ENCODE measurements at regions not wholly inside any gene's neighbourhood (a gene's known extent, or its start where the extent isn't known, plus 50 kb on each side); places are given as distances from the start of the nearest gene placed in this dataset.

DNA sequence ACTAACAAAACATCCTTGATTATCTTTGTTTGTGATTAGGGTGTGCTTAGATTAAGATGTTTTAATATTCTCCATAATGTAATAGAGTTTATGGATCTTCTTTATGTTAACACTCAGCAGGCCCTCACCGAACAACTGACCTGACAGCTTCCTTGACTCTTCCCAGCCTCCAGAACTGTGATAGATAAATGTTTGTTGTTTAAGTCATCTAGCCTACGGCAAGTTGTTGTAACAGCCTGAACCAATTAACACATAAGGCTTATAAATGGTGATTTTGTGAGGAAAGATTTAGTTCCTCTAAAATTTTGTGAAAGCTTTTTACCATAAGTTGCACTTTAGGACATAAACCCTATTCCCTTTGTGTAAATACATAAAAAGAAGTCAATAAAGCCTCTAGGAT, 156.5 kb upstream of the DCN start:
- no peak overlapping the region for H3K27ac ChIP-seq
- TF ChIP-seq, protein P1, sequence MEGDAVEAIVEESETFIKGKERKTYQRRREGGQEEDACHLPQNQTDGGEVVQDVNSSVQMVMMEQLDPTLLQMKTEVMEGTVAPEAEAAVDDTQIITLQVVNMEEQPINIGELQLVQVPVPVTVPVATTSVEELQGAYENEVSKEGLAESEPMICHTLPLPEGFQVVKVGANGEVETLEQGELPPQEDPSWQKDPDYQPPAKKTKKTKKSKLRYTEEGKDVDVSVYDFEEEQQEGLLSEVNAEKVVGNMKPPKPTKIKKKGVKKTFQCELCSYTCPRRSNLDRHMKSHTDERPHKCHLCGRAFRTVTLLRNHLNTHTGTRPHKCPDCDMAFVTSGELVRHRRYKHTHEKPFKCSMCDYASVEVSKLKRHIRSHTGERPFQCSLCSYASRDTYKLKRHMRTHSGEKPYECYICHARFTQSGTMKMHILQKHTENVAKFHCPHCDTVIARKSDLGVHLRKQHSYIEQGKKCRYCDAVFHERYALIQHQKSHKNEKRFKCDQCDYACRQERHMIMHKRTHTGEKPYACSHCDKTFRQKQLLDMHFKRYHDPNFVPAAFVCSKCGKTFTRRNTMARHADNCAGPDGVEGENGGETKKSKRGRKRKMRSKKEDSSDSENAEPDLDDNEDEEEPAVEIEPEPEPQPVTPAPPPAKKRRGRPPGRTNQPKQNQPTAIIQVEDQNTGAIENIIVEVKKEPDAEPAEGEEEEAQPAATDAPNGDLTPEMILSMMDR (conservative IDR thresholded peaks at IDR 0.05) = no peak
- no peak for TF ChIP-seq ZFX (IDR thresholded peaks at IDR 0.05)

DNA sequence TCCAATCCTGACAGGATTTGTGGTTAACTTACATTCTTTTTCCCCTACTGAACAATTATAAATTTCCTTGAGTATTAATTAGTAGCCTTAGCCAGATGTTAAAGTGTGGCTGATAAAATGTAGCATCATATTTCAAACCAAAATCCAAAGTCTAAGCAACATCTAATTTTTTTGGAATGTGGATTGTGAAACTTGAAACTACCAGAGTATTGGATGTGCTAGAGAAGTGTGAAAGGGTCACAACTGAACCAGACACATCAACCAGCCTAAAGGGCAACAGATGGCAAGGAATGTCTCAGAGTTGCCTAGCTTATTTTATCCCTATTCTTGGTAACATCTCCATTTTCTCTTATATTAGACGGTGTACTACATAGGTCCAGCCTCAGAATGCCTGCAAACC, 153.1 kb upstream of the DCN start:
- H3K27ac ChIP-seq = no peak overlapping the region
- TF ChIP-seq, protein P1 (conservative IDR thresholded peaks at IDR 0.05) = no peak
- no peak for TF ChIP-seq ZFX (IDR thresholded peaks at IDR 0.05)

DNA sequence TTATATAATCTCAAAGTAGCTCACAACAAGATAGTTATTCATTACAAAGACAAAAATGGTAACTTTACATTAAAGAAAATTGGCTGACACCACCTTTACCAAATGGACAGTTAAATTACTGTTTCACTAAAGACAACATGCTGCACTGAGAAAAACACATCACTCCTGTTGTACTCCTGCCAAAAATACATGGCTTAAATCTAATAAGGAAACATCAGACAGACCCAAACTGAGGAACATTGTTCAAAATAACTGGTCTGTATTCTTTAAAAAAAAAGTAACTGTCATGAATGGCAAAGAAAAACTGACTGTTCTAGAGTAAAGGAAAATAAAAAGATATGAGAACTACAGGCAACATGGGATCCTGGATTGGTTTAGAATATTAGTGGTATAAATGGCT, 151.3 kb upstream of the DCN start:
- TF ChIP-seq, protein P1 (conservative IDR thresholded peaks at IDR 0.05) = no peak
- no peak for TF ChIP-seq ZFX (IDR thresholded peaks at IDR 0.05)
- no peak overlapping the region for H3K27ac ChIP-seq

DNA sequence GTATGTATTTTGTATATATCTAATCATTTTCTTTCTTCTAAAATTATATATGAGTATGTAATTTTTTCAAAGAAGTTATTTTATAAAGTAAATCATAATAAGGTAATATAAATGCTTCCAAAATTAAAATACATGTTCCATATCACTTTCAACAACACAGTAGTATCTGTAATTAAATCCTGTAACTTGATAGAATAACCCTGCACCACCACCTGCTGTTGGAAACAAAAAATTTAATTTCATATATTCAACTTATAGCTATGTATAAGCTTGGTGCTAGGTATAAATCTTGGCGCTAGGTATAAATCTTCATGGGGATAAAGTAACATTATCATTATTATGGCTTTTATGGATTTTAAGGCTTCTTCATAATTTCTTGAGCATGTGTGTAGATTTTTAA, 149.7 kb upstream of the DCN start:
- no peak overlapping the region for H3K27ac ChIP-seq
- TF ChIP-seq ZFX (IDR thresholded peaks at IDR 0.05) = no peak
- TF ChIP-seq, protein P1 (conservative IDR thresholded peaks at IDR 0.05) = peak; percentile 33

DNA sequence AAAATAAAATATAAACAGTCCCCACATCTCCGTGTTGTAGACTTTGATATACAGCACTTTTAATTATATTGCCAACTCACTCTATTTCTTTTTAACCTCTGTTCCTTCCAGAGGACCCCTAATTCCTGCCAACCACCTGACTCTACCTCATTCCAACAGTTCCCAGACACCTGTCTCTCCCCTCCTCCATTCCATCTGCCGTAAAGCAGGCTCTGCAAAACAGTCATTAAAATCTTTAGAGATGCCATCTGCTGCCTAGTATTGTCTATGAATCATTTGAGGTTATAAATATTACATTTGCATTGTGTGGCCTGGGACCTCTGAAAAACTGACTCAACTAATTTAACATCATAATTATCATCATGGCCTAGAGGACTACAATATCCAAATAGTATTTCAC, 148.8 kb upstream of the DCN start:
- H3K27ac ChIP-seq = no peak overlapping the region
- TF ChIP-seq ZFX (IDR thresholded peaks at IDR 0.05) = no peak
- TF ChIP-seq, protein P1 (conservative IDR thresholded peaks at IDR 0.05) = no peak

DNA sequence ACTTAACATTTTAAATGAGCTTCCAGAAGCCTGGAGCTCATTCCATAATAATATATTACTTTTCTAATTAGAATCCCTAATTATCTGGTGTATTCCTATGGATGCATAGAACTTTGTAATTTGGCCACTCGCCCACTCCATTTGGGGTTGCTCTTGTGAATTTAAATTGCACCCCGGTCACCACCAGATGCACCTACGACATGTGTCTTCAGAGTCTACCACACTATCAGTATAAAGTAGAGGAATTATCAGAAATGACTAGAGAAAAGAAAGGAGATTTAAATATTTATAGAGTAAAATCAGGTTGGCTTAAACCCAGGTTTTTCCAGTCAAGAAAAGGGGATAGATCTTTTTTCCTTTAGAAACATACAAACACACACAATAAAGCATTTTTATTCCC, 145.8 kb upstream of the DCN start:
- TF ChIP-seq, protein P1 (conservative IDR thresholded peaks at IDR 0.05) = no peak
- TF ChIP-seq ZFX (IDR thresholded peaks at IDR 0.05) = no peak

DNA sequence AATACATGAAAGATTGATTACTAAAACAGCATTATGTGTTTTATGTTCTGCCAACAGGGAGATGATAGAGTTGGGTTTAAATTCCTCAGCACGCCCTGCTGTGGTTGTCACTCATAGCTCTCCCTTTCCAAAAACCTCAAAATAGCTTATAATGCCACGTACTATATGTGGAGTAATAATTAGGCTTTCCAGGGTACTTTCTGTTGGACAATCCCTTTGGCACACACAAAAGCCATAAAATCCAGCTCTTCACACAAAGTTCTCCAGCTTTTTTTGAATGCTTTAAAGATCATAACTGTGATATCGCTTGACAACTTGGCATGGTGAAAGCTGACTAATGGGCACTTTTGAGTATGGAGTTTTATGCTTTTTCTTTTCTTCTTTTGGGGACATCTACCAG, 145.3 kb upstream of the DCN start:
- no peak overlapping the region for H3K27ac ChIP-seq
- TF ChIP-seq ZFX (IDR thresholded peaks at IDR 0.05) = no peak
- TF ChIP-seq, protein P1 (conservative IDR thresholded peaks at IDR 0.05) = no peak

More for the DNA sequence above, 145.8 kb upstream of the DCN start:
- no peak overlapping the region for H3K27ac ChIP-seq
